HepG2 (cell line): ENCODE measurements at regions not wholly inside any gene's neighbourhood (a gene's known extent, or its start where the extent isn't known, plus 50 kb on each side); places are given as distances from the start of the nearest gene placed in this dataset.

Experiments used
- ATAC-seq: fragments of 200-7000 bp; cut with Tn5 transposase; 3 replicates; pipeline ENCODE4 v1.9.1; 2020; ENCODE audit warnings: mild to moderate bottlenecking, moderate library complexity
- BruUV-seq: library from RNA; stranded (reverse); fragments of 400-500 nt; replicated peaks from 2 replicates; lab custom pipeline; 2021; lab: Mats Ljungman, UMichigan
- CTCF ChIA-PET: fragments of 300-600 bp; formaldehyde crosslinking; extraction: SDS; loops from one replicate; lab custom pipeline; 2021; ENCODE audit warnings: low total read pairs, inconsistent platforms, low intra/inter-chr PET ratio; lab: Yijun Ruan, JAX
- POLR2A ChIA-PET: fragments of 350-600 bp; sonication (Branson Sonifier 250); formaldehyde crosslinking; loops from one replicate; lab custom pipeline; 2020; ENCODE audit warnings: antibody characterized with exemption, inconsistent platforms; lab: Yijun Ruan, JAX
- DNase-seq: peaks from one replicate; pipeline ENCODE4 v3.0.0-alpha.2; 2015; ENCODE audit warnings: low spot score
- FAIRE-seq: peaks from 3 replicates; lab custom pipeline; 2011; peaks lifted over from hg19 to GRCh38; lab: Jason Lieb, UNC
- H2AFZ ChIP-seq: one replicate; pipeline ENCODE4 v1.6.1; 2011; ENCODE audit warnings: low read length, inconsistent platforms
- H3K27ac ChIP-seq: fragments of 300-600 bp; 3 replicates; pipeline ENCODE4 v1.8.0; 2011; ENCODE audit warnings: mixed run types, mild to moderate bottlenecking, mixed read lengths, low read length, inconsistent platforms; ENCODE audit not compliant: insufficient read depth; ENCODE audit errors: extremely low read length
- H3K27me3 ChIP-seq, 2 experiments: fragments of 200-600 bp in 1 of 2; 2 replicates in 1 of 2; 3 replicates in 1 of 2; pipeline versions ENCODE4 v1.6.0 to v1.8.0; 2011; ENCODE audit warnings: low read length in 2 of 2, mild to moderate bottlenecking in 2 of 2, moderate library complexity in 2 of 2, inconsistent platforms in 1 of 2; ENCODE audit not compliant: insufficient read depth in 2 of 2, control insufficient read depth in 1 of 2
- H3K36me3 ChIP-seq, 2 experiments: fragments of 200-600 bp in 1 of 2; replicated peaks in 1 of 2; 2 replicates in 1 of 2; 3 replicates in 1 of 2; pipeline versions ENCODE4 v1.5.1 to v1.8.0; 2011; ENCODE audit warnings: low read length in 2 of 2, inconsistent platforms in 1 of 2; ENCODE audit not compliant: insufficient read depth in 2 of 2, control insufficient read depth in 1 of 2
- H3K4me1 ChIP-seq: 2 replicates; pipeline ENCODE4 v1.5.1; 2012; ENCODE audit warnings: low read length, inconsistent platforms; ENCODE audit not compliant: insufficient read depth
- H3K4me2 ChIP-seq: 2 replicates; pipeline ENCODE4 v1.6.0; 2011; ENCODE audit warnings: low read depth, low read length, inconsistent platforms
- H3K4me3 ChIP-seq, 3 experiments: fragments of 200-600 bp in 1 of 3; sonication (generic), shearing (Covaris generic) in 1 of 3; replicated peaks in 1 of 3; 2 replicates each; pipeline ENCODE4 v1.5.1; 2011 to 2016; ENCODE audit warnings: low read length in 3 of 3, inconsistent platforms in 2 of 3, low read depth in 2 of 3, mild to moderate bottlenecking in 2 of 3, control low read depth in 1 of 3, mixed read lengths in 1 of 3; ENCODE audit not compliant: insufficient read depth in 1 of 3
- H3K79me2 ChIP-seq: one replicate; pipeline ENCODE4 v1.6.1; 2011; ENCODE audit warnings: low read length, inconsistent platforms; ENCODE audit not compliant: insufficient read depth
- H3K9ac ChIP-seq: 2 replicates; pipeline ENCODE4 v1.6.0; 2011; ENCODE audit warnings: mild to moderate bottlenecking, low read depth, low read length, inconsistent platforms; ENCODE audit not compliant: insufficient read depth
- H3K9me3 ChIP-seq: 2 replicates; pipeline ENCODE4 v1.5.1; 2012; ENCODE audit warnings: mild to moderate bottlenecking, low read length
- H4K20me1 ChIP-seq: 2 replicates; pipeline ENCODE4 v1.6.0; 2011; ENCODE audit warnings: inconsistent platforms, mild to moderate bottlenecking, low read length, moderate library complexity; ENCODE audit not compliant: insufficient read depth
- NFIC ChIP-seq: IDR thresholded peaks from 2 replicates; pipeline ENCODE4 v1.6.1; 2012; ENCODE audit warnings: mild to moderate bottlenecking, low read length, inconsistent platforms
- SSRP1 ChIP-seq: IDR thresholded peaks from 2 replicates; pipeline ENCODE4 v1.6.1; 2016; ENCODE audit warnings: control low read depth
- ZNF230 ChIP-seq: sonication (generic); formaldehyde crosslinking; IDR thresholded peaks from 2 replicates; pipeline ENCODE4 v1.4.0; 2020; ENCODE audit warnings: mild to moderate bottlenecking, missing genetic modification reagents
- ZNF569 ChIP-seq: sonication (generic); formaldehyde crosslinking; IDR thresholded peaks from 2 replicates; pipeline ENCODE4 v1.5.0; 2020; ENCODE audit warnings: mild to moderate bottlenecking, missing genetic modification reagents, moderate library complexity, borderline replicate concordance
- ZNF768 ChIP-seq: sonication (generic); formaldehyde crosslinking; IDR thresholded peaks from 2 replicates; pipeline ENCODE4 v1.4.0; 2020; ENCODE audit warnings: missing genetic modification reagents
- WGBS: methylation state at CpG from one replicate; pipeline ENCODE4 v1.1.6; 2017; ENCODE audit warnings: low lambda C conversion rate; 5-methylcytosine and 5-hydroxymethylcytosine counted together
- in situ Hi-C: cut with HindIII; loops from 2 replicates; pipeline ENCODE4 v1.10.0; 2017; ENCODE audit warnings: low pct_unique_long_range_greater_than_20kb; ENCODE audit not compliant: extremely low pct_ligation_motif_present
- intact Hi-C: fragments of 100-400 bp; cut with micrococcal nuclease; formaldehyde crosslinking; loops from one replicate; pipeline ENCODE4 v1.10.0; 2022; ENCODE audit not compliant: unreplicated experiment
- TF ChIP-seq, protein P1 (sequence below): sonication (generic); formaldehyde crosslinking; IDR thresholded peaks from 2 replicates; pipeline ENCODE4 v1.4.0; 2020; ENCODE audit warnings: mild to moderate bottlenecking, missing genetic modification reagents
- TF ChIP-seq, protein P2 (sequence below): IDR thresholded peaks from 2 replicates; pipeline ENCODE4 v1.6.1; 2016; ENCODE audit warnings: low read depth, missing genetic modification reagents, missing compliant biosample characterization
- TF ChIP-seq, protein P3 (sequence below): sonication (generic); formaldehyde crosslinking; IDR thresholded peaks from 2 replicates; pipeline ENCODE4 v1.4.0; 2020; ENCODE audit warnings: missing genetic modification reagents, borderline replicate concordance

DNA sequence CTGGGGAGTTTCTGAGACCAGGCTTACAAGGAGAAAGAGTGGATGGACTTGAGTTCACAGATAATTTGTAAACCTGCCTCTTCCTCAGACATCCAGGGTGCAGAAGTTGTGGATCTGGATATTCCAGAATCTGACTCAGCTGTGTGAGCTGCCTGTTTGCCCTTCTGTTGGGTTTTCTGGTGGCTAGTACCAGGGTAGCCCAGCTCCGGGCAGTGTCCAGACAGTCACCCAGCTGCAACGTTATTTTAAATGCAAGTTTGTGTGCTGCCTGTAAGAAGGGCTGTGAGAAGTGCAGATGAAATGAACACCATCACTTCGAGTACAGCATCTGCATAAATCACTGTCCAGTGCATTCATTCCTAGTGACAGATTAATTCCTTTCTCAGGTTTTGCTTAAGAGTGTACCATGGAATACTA is 1053.0 kb downstream of the TUSC7 start:
- BruUV-seq, result no TSS peak
- H3K4me2 ChIP-seq, result no peak overlapping the region
- TF ChIP-seq ZNF569 (no peak), SSRP1 (no peak), ZNF230 (CRISPR knock-in tag) (no peak), NFIC (no peak), ZNF768 (CRISPR knock-in tag) (no peak)
- TF ChIP-seq, protein P1, sequence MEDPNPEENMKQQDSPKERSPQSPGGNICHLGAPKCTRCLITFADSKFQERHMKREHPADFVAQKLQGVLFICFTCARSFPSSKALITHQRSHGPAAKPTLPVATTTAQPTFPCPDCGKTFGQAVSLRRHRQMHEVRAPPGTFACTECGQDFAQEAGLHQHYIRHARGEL (CRISPR knock-in tag), result no peak
- TF ChIP-seq, protein P2, sequence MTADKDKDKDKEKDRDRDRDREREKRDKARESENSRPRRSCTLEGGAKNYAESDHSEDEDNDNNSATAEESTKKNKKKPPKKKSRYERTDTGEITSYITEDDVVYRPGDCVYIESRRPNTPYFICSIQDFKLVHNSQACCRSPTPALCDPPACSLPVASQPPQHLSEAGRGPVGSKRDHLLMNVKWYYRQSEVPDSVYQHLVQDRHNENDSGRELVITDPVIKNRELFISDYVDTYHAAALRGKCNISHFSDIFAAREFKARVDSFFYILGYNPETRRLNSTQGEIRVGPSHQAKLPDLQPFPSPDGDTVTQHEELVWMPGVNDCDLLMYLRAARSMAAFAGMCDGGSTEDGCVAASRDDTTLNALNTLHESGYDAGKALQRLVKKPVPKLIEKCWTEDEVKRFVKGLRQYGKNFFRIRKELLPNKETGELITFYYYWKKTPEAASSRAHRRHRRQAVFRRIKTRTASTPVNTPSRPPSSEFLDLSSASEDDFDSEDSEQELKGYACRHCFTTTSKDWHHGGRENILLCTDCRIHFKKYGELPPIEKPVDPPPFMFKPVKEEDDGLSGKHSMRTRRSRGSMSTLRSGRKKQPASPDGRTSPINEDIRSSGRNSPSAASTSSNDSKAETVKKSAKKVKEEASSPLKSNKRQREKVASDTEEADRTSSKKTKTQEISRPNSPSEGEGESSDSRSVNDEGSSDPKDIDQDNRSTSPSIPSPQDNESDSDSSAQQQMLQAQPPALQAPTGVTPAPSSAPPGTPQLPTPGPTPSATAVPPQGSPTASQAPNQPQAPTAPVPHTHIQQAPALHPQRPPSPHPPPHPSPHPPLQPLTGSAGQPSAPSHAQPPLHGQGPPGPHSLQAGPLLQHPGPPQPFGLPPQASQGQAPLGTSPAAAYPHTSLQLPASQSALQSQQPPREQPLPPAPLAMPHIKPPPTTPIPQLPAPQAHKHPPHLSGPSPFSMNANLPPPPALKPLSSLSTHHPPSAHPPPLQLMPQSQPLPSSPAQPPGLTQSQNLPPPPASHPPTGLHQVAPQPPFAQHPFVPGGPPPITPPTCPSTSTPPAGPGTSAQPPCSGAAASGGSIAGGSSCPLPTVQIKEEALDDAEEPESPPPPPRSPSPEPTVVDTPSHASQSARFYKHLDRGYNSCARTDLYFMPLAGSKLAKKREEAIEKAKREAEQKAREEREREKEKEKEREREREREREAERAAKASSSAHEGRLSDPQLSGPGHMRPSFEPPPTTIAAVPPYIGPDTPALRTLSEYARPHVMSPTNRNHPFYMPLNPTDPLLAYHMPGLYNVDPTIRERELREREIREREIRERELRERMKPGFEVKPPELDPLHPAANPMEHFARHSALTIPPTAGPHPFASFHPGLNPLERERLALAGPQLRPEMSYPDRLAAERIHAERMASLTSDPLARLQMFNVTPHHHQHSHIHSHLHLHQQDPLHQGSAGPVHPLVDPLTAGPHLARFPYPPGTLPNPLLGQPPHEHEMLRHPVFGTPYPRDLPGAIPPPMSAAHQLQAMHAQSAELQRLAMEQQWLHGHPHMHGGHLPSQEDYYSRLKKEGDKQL (CRISPR knock-in tag), result no peak
- TF ChIP-seq, protein P3, sequence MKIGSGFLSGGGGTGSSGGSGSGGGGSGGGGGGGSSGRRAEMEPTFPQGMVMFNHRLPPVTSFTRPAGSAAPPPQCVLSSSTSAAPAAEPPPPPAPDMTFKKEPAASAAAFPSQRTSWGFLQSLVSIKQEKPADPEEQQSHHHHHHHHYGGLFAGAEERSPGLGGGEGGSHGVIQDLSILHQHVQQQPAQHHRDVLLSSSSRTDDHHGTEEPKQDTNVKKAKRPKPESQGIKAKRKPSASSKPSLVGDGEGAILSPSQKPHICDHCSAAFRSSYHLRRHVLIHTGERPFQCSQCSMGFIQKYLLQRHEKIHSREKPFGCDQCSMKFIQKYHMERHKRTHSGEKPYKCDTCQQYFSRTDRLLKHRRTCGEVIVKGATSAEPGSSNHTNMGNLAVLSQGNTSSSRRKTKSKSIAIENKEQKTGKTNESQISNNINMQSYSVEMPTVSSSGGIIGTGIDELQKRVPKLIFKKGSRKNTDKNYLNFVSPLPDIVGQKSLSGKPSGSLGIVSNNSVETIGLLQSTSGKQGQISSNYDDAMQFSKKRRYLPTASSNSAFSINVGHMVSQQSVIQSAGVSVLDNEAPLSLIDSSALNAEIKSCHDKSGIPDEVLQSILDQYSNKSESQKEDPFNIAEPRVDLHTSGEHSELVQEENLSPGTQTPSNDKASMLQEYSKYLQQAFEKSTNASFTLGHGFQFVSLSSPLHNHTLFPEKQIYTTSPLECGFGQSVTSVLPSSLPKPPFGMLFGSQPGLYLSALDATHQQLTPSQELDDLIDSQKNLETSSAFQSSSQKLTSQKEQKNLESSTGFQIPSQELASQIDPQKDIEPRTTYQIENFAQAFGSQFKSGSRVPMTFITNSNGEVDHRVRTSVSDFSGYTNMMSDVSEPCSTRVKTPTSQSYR, result no peak
- no peaks in the 10 kb centered on the region for H3K4me1 ChIP-seq
- in situ Hi-C loops (no loop called here), intact Hi-C loops (no loop called here)
- ChIA-PET POLR2A (no interaction called here), CTCF (no interaction called here)
- no peak overlapping the region for H3K27ac ChIP-seq
- H3K4me3 ChIP-seq, result no peak overlapping the region
- WGBS, result 0% methylated on average over 1 of the region's 3 CpGs
- H4K20me1 ChIP-seq, result no peaks in the 10 kb centered on the region
- peaks cover 0 to 4% of the 10 kb centered on the region in 2 experiments; a peak in 2 of 5 replicates for H3K27me3 ChIP-seq
- no peak overlapping the region for H3K9ac ChIP-seq
- no peaks in the 10 kb centered on the region for H3K79me2 ChIP-seq
- no peak overlapping the region for H2AFZ ChIP-seq
- no peaks in the 10 kb centered on the region for H3K36me3 ChIP-seq
- ATAC-seq, result no peak
- no peak for DNase-seq
- H3K9me3 ChIP-seq, result no peaks in the 10 kb centered on the region
- FAIRE-seq, result no peak
